Panc1 (cell line): ENCODE measurements at regions not wholly inside any gene's neighbourhood (a gene's known extent, or its start where the extent isn't known, plus 50 kb on each side); places are given as distances from the start of the nearest gene placed in this dataset.

Experiments
- ATAC-seq: fragments of 200-7000 bp; cut with Tn5 transposase; 2 replicates; pipeline ENCODE4 v1.9.1; 2020; ENCODE audit warnings: mild to moderate bottlenecking, moderate library complexity
- BruUV-seq: library from RNA; stranded (reverse); fragments of 400-500 nt; replicated peaks from 2 replicates; lab custom pipeline; 2021; lab: Mats Ljungman, UMichigan
- CTCF ChIA-PET: fragments of 300-600 bp; sonication (Branson Sonifier 250); formaldehyde crosslinking; loops from one replicate; lab custom pipeline; 2022; ENCODE audit warnings: antibody characterized with exemption; lab: Charles Lee
- POLR2A ChIA-PET: fragments of 300-600 bp; sonication (Branson Sonifier 250); formaldehyde crosslinking; loops from one replicate; lab custom pipeline; 2022; ENCODE audit warnings: antibody characterized with exemption; lab: Charles Lee
- DNase-seq: peaks from one replicate; pipeline ENCODE4 v3.0.0-alpha.2; 2010; ENCODE audit warnings: low read depth, low spot score
- H3K27ac ChIP-seq: 2 replicates; pipeline ENCODE4 v1.5.1; 2011; ENCODE audit warnings: mild to moderate bottlenecking, low read length, inconsistent platforms
- H3K27me3 ChIP-seq: fragments of 200-500 bp; sonication (Bioruptor generic); 2 replicates; pipeline ENCODE4 v1.6.0; 2014; ENCODE audit warnings: low read length, inconsistent platforms; ENCODE audit not compliant: control insufficient read depth, insufficient read depth
- H3K36me3 ChIP-seq: fragments of 200-500 bp; sonication (Bioruptor generic); 2 replicates; pipeline ENCODE4 v1.5.1; 2014; ENCODE audit warnings: inconsistent platforms, mild to moderate bottlenecking, low read length, moderate library complexity; ENCODE audit not compliant: control insufficient read depth, insufficient read depth
- H3K4me1 ChIP-seq: 2 replicates; pipeline ENCODE4 v1.5.1; 2011; ENCODE audit warnings: inconsistent platforms, mild to moderate bottlenecking, low read length, moderate library complexity; ENCODE audit not compliant: control insufficient read depth, insufficient read depth
- H3K4me3 ChIP-seq, 2 experiments: 2 replicates each; pipeline ENCODE4 v1.5.1; 2011 to 2012; ENCODE audit warnings: low read depth in 2 of 2, low read length in 2 of 2, mild to moderate bottlenecking in 2 of 2, inconsistent platforms in 1 of 2, moderate library complexity in 1 of 2
- H3K9me3 ChIP-seq: fragments of 200-500 bp; sonication (Bioruptor generic); 2 replicates; pipeline ENCODE4 v1.5.1; 2014; ENCODE audit warnings: low read depth, mild to moderate bottlenecking, inconsistent platforms, low read length, moderate library complexity; ENCODE audit not compliant: control insufficient read depth, insufficient read depth
- POLR2AphosphoS5 ChIP-seq: IDR thresholded peaks from 2 replicates; pipeline ENCODE4 v1.6.1; 2012; ENCODE audit warnings: mild to moderate bottlenecking, low read depth, low read length, moderate library complexity
- SIN3A ChIP-seq: IDR thresholded peaks from 2 replicates; pipeline ENCODE4 v1.6.1; 2012; ENCODE audit warnings: low read depth, mild to moderate bottlenecking, low read length, moderate library complexity, borderline replicate concordance; ENCODE audit not compliant: insufficient read depth
- TCF7L2 ChIP-seq: IDR thresholded peaks from 2 replicates; pipeline ENCODE4 v1.6.1; 2011; ENCODE audit warnings: mild to moderate bottlenecking, low read depth, low read length, inconsistent platforms
- in situ Hi-C: cut with HindIII; loops from 2 replicates; pipeline ENCODE4 v1.10.0; 2016; ENCODE audit warnings: low sequenced_read_pairs, low pct_unique_long_range_greater_than_20kb
- intact Hi-C: fragments of 100-400 bp; cut with micrococcal nuclease; formaldehyde crosslinking; loops from one replicate; pipeline ENCODE4 v1.10.0; 2022; ENCODE audit not compliant: unreplicated experiment
- TF ChIP-seq, protein P1 (sequence below), 2 experiments: IDR thresholded peaks; 2 replicates each; pipeline ENCODE4 v1.6.1; 2011 to 2012; ENCODE audit warnings: low read depth in 2 of 2, control low read depth in 1 of 2, low read length in 1 of 2, mild to moderate bottlenecking in 1 of 2, moderate library complexity in 1 of 2; ENCODE audit not compliant: insufficient read depth in 1 of 2
- TF ChIP-seq, protein P2 (sequence below): fragments of 450-650 bp; IDR thresholded peaks from 2 replicates; pipeline ENCODE4 v1.5.1; 2017; ENCODE audit warnings: mild to moderate bottlenecking

DNA sequence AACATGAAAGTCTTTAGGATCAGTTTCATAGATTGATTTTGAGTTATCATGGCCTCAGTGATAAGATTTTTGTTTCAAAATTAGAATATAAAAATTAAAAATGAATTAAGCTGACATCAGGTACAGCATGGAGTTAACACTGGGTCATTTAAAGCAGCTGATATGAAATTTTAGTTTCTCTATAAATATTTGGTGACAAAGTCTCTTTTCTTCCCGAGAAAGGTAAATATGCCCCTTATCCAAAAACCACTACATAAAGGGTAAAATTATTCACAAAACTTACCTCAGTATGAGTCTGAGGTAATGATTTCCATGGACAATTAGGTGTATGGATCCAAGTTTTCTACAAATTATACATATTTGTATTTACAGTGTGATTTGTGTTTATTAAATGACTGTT is 121.5 kb upstream of the PJA2 start:
- TF ChIP-seq POLR2AphosphoS5 (no peak), TCF7L2 (no peak), SIN3A (no peak)
- TF ChIP-seq, protein P1, sequence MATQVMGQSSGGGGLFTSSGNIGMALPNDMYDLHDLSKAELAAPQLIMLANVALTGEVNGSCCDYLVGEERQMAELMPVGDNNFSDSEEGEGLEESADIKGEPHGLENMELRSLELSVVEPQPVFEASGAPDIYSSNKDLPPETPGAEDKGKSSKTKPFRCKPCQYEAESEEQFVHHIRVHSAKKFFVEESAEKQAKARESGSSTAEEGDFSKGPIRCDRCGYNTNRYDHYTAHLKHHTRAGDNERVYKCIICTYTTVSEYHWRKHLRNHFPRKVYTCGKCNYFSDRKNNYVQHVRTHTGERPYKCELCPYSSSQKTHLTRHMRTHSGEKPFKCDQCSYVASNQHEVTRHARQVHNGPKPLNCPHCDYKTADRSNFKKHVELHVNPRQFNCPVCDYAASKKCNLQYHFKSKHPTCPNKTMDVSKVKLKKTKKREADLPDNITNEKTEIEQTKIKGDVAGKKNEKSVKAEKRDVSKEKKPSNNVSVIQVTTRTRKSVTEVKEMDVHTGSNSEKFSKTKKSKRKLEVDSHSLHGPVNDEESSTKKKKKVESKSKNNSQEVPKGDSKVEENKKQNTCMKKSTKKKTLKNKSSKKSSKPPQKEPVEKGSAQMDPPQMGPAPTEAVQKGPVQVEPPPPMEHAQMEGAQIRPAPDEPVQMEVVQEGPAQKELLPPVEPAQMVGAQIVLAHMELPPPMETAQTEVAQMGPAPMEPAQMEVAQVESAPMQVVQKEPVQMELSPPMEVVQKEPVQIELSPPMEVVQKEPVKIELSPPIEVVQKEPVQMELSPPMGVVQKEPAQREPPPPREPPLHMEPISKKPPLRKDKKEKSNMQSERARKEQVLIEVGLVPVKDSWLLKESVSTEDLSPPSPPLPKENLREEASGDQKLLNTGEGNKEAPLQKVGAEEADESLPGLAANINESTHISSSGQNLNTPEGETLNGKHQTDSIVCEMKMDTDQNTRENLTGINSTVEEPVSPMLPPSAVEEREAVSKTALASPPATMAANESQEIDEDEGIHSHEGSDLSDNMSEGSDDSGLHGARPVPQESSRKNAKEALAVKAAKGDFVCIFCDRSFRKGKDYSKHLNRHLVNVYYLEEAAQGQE (IDR thresholded peaks at IDR 0.05; ENCODE audit: insufficient read depth in 1 of 2, low read depth in 2 of 2, low read length in 1 of 2) = no peak
- TF ChIP-seq, protein P2, sequence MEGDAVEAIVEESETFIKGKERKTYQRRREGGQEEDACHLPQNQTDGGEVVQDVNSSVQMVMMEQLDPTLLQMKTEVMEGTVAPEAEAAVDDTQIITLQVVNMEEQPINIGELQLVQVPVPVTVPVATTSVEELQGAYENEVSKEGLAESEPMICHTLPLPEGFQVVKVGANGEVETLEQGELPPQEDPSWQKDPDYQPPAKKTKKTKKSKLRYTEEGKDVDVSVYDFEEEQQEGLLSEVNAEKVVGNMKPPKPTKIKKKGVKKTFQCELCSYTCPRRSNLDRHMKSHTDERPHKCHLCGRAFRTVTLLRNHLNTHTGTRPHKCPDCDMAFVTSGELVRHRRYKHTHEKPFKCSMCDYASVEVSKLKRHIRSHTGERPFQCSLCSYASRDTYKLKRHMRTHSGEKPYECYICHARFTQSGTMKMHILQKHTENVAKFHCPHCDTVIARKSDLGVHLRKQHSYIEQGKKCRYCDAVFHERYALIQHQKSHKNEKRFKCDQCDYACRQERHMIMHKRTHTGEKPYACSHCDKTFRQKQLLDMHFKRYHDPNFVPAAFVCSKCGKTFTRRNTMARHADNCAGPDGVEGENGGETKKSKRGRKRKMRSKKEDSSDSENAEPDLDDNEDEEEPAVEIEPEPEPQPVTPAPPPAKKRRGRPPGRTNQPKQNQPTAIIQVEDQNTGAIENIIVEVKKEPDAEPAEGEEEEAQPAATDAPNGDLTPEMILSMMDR = no peak
- Histone ChIP-seq H3K27me3 (no peaks in the 10 kb centered on the region), H3K9me3 (no peaks in the 10 kb centered on the region), H3K4me3 (no peak overlapping the region), H3K36me3 (no peaks in the 10 kb centered on the region), H3K27ac (no peak overlapping the region), H3K4me1 (no peaks in the 10 kb centered on the region)
- ATAC-seq (no peak), DNase-seq (no peak)
- CTCF ChIA-PET = no interaction called here
- intact Hi-C loops (no loop called here), in situ Hi-C loops (no loop called here)
- POLR2A ChIA-PET = no interaction called here
- no TSS peak for BruUV-seq

DNA sequence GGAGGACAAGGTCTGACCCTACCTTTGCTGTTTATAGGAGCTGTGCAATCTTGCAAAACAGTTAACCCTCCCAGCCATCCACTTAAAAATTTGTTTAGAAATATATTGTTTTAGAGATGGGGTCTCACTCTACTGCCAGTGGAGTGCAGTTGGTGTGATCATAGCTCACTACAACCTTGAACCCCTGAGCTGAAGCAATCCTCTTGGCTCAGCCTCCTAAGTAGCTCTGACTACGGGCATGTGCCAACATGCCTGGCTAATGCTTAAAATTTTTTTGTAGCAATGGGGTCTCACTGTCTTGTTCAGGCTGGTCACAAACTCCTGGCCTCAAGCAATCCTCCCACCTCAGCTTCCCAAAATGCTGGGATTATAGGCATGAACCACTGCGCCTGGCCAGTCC is 120.2 kb upstream of the PJA2 start:
- Histone ChIP-seq H3K36me3 (no peaks in the 10 kb centered on the region), H3K9me3 (no peaks in the 10 kb centered on the region), H3K4me3 (no peak overlapping the region), H3K27ac (no peak overlapping the region), H3K27me3 (no peaks in the 10 kb centered on the region), H3K4me1 (no peaks in the 10 kb centered on the region)
- DNase-seq (no peak), ATAC-seq (no peak)
- intact Hi-C loops = no loop called here
- POLR2A ChIA-PET = no interaction called here
- in situ Hi-C loops = no loop called here
- BruUV-seq = no TSS peak
- no peak for TF ChIP-seq POLR2AphosphoS5
- TF ChIP-seq, protein P1 (IDR thresholded peaks at IDR 0.05; ENCODE audit: insufficient read depth in 1 of 2, low read depth in 2 of 2, low read length in 1 of 2) = no peak
- TF ChIP-seq, protein P2 = no peak
- TF ChIP-seq SIN3A = no peak
- TF ChIP-seq TCF7L2 = no peak
- CTCF ChIA-PET = no interaction called here
